GM20431 (cell line): ENCODE measurements at regions not wholly inside any gene's neighbourhood (a gene's known extent, or its start where the extent isn't known, plus 50 kb on each side); places are given as distances from the start of the nearest gene placed in this dataset.

Source experiments
- in situ Hi-C: fragments of 300-500 bp; cut with MseI, MboI; formaldehyde crosslinking; loops from one replicate; pipeline ENCODE4 v1.15.0; 2020; ENCODE audit warnings: low sequenced_read_pairs; ENCODE audit not compliant: unreplicated experiment

- in situ Hi-C loops: loop anchor here (25.0 kb wide), 1 partner anchor 345 kb away; the partner anchor contains the start of genes RAB36 and RSPH14
These were observed 95.3 kb upstream of the IGLL5 start for GRCh38 chr22:22792205-22792786.

- in situ Hi-C loops: loop anchor here (25.0 kb wide), 1 partner anchor 342 kb away; the partner anchor contains the start of genes RAB36 and RSPH14
These were observed 92.0 kb upstream of the IGLL5 start for GRCh38 chr22:22795639-22796038.

GRCh38 chr22:22796724-22797123 lies 90.9 kb upstream of the IGLL5 start:
- in situ Hi-C loops: loop anchor here (25.0 kb wide), 1 partner anchor 341 kb away; the partner anchor contains the start of genes RAB36 and RSPH14

- in situ Hi-C loops: loop anchor here (25.0 kb wide), 1 partner anchor 339 kb away; the partner anchor contains the start of genes RAB36 and RSPH14
These were observed 89.4 kb upstream of the IGLL5 start for GRCh38 chr22:22798232-22798616.

- in situ Hi-C loops: loop anchor here (25.0 kb wide), 1 partner anchor 339 kb away; the partner anchor contains the start of genes RAB36 and RSPH14
These were observed 88.9 kb upstream of the IGLL5 start for GRCh38 chr22:22798716-22799115.

- in situ Hi-C loops: loop anchor here (25.0 kb wide), 1 partner anchor 338 kb away; the partner anchor contains the start of genes RAB36 and RSPH14
These were observed 88.1 kb upstream of the IGLL5 start for GRCh38 chr22:22799561-22799960.

GRCh38 chr22:22800716-22801115 lies 86.9 kb upstream of the IGLL5 start:
- in situ Hi-C loops: no loop called here

- in situ Hi-C loops: no loop called here
These were observed 85.2 kb upstream of the IGLL5 start for GRCh38 chr22:22802339-22802970.

GRCh38 chr22:22803285-22803853 lies 84.2 kb upstream of the IGLL5 start:
- in situ Hi-C loops: no loop called here

- in situ Hi-C loops: no loop called here
These were observed 77.6 kb upstream of the IGLL5 start for GRCh38 chr22:22810018-22810427.

- in situ Hi-C loops: no loop called here
These were observed 77.1 kb upstream of the IGLL5 start for GRCh38 chr22:22810471-22810870.

- in situ Hi-C loops: no loop called here
These were observed 76.3 kb upstream of the IGLL5 start for GRCh38 chr22:22811016-22812009.

- in situ Hi-C loops: no loop called here
These were observed 75.3 kb upstream of the IGLL5 start for GRCh38 chr22:22812031-22812905.

- in situ Hi-C loops: no loop called here
These were observed 74.2 kb upstream of the IGLL5 start for GRCh38 chr22:22813126-22814075.

- in situ Hi-C loops: no loop called here
These were observed 72.8 kb upstream of the IGLL5 start for GRCh38 chr22:22814666-22815396.

GRCh38 chr22:22815397-22816170 lies 72.0 kb upstream of the IGLL5 start:
- in situ Hi-C loops: no loop called here

GRCh38 chr22:22816171-22816514 lies 71.5 kb upstream of the IGLL5 start:
- in situ Hi-C loops: no loop called here
